HEK293T (cell line): ENCODE measurements at regions not wholly inside any gene's neighbourhood (a gene's known extent, or its start where the extent isn't known, plus 50 kb on each side); places are given as distances from the start of the nearest gene placed in this dataset.

Experiments used
- BHLHE40 ChIP-seq: fragments of 450-650 bp; IDR thresholded peaks from 2 replicates; pipeline ENCODE4 v1.6.1; 2016; ENCODE audit warnings: mild to moderate bottlenecking, moderate library complexity, borderline replicate concordance
- FOXK2 ChIP-seq: fragments of 450-650 bp; IDR thresholded peaks from 2 replicates; pipeline ENCODE4 v1.6.1; 2016; ENCODE audit warnings: mild to moderate bottlenecking
- PKNOX1 ChIP-seq: fragments of 450-650 bp; IDR thresholded peaks from 2 replicates; pipeline ENCODE4 v1.6.1; 2016
- SP1 ChIP-seq: fragments of 450-650 bp; IDR thresholded peaks from 2 replicates; pipeline ENCODE4 v1.6.1; 2017
- SUZ12 ChIP-seq: fragments of 450-650 bp; IDR thresholded peaks from 2 replicates; pipeline ENCODE4 v1.6.1; 2016; ENCODE audit warnings: mild to moderate bottlenecking
- TARDBP ChIP-seq: fragments of 450-650 bp; IDR thresholded peaks from 2 replicates; pipeline ENCODE4 v1.6.1; 2016

GRCh38 chr13:109900741-109901140 is 114.4 kb upstream of the IRS2 start:
- TF ChIP-seq SUZ12: no peak
- no peak for TF ChIP-seq SP1
- TF ChIP-seq PKNOX1: no peak
- TF ChIP-seq TARDBP: no peak
- TF ChIP-seq BHLHE40: no peak
- no peak for TF ChIP-seq FOXK2
